Right cardiac atrium (tissue), 5 donors: ENCODE measurements at regions not wholly inside any gene's neighbourhood (a gene's known extent, or its start where the extent isn't known, plus 50 kb on each side); places are given as distances from the start of the nearest gene placed in this dataset.

Source experiments
- ATAC-seq, 2 donors: fragments of 200-7000 bp; cut with Tn5 transposase; one replicate each; pipeline versions ENCODE4 v1.8.0 to v1.9.1; 2020; ENCODE audit warnings: moderate library complexity in 2 of 2, mild to moderate bottlenecking in 1 of 2
- DNase-seq, 3 donors: peaks; one replicate each; pipeline ENCODE4 v3.0.0-alpha.2; 2020
- H3K27ac ChIP-seq: one replicate; pipeline ENCODE4 v1.5.1; 2013; ENCODE audit warnings: mild to moderate bottlenecking, low read length, control low read depth, moderate library complexity
- H3K27me3 ChIP-seq: one replicate; pipeline ENCODE4 v1.6.1; 2013; ENCODE audit not compliant: control insufficient read depth, insufficient read depth
- H3K4me1 ChIP-seq: one replicate; pipeline ENCODE4 v1.6.1; 2013; ENCODE audit warnings: low read length; ENCODE audit not compliant: control insufficient read depth, insufficient read depth
- H3K4me3 ChIP-seq: one replicate; pipeline ENCODE4 v1.5.1; 2013; ENCODE audit warnings: low read length, control low read depth
- H3K9me3 ChIP-seq: one replicate; pipeline ENCODE4 v1.6.1; 2013; ENCODE audit warnings: low read length; ENCODE audit not compliant: control insufficient read depth
- WGBS: extraction: QIAGEN DNeasy Blood & Tissue Kit; methylation state at CpG from one replicate; pipeline ENCODE4 v1.1.7; 2013; 5-methylcytosine and 5-hydroxymethylcytosine counted together
- intact Hi-C, 4 donors: fragments of 100-400 bp; cut with DNase I; formaldehyde crosslinking; loops; one replicate each; pipeline versions ENCODE4 v1.11.0 to v1.14.0; 2022 to 2023
- donor health status: healthy with polysubstance abuse.
- donor health status: DM: no; HTN: yes; CAD: no.
- donor health status: DM: no; HTN: no; CAD: no.
- donor health status: DM: no; HTN: yes; CAD: no; lungs with severe emphysema.
- donor health status: DM: yes; HTN: yes; CAD: no.

DNA sequence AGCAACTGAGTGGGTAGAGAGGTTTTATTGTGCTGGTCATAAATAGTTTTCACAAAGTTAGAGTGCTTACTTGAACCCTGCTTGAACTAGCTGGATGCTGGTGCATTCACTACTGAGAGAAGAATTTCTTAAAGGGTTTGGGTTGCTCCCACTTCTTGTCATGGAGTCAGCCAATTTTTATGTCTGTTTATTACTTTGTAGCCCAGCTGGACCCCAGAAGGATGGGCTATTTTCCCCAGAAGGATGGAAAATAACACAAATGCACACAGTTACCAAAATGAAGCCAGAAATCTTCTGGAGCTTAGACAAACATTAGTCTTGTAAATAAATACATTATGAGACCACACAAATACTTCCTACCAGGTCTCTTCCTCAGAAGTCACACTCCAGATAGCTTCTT lies 480.8 kb upstream of the TNC start:
- ATAC-seq (no peak), DNase-seq (no peak)
- Histone ChIP-seq H3K27ac (no peak overlapping the region), H3K4me3 (no peak overlapping the region), H3K4me1 (no peaks in the 10 kb centered on the region), H3K9me3 (no peaks in the 10 kb centered on the region), H3K27me3 (no peaks in the 10 kb centered on the region)
- intact Hi-C loops, result loop anchor here (10.0 kb wide), 3 partner anchors 976 to 1056 kb away; no protein-coding TSS in a partner anchor

DNA sequence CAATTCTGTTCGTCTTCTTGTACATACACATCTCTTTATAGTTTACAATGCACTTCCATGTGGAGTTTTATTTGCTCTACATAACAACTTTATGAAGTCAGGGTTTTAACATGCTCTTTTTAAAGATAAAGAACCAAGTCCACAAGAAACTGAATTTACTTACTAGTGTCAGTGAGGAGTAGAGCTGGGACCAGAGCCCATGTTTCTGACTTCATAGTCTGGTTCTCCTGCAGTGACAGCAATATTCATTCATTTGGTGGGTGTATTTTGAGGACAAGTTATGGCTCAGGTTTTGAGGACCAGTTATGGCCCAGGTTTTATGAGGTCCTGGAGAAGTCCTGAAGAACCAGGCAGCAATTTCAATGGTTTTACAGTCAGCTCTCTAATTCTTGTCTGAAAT lies 481.9 kb upstream of the TNC start:
- intact Hi-C loops, result loop anchor here (10.0 kb wide), 3 partner anchors 975 to 1055 kb away; no protein-coding TSS in a partner anchor
- 72% methylated on average over 1 of the region's 1 CpG for WGBS
- DNase-seq, result no peak
- no peak overlapping the region for H3K4me3 ChIP-seq
- no peaks in the 10 kb centered on the region for H3K27me3 ChIP-seq
- H3K9me3 ChIP-seq, result no peaks in the 10 kb centered on the region
- no peaks in the 10 kb centered on the region for H3K4me1 ChIP-seq
- ATAC-seq, result no peak
- no peak overlapping the region for H3K27ac ChIP-seq

- intact Hi-C loops, result no loop called here
- WGBS, result 79% methylated on average over 3 of the region's 3 CpGs
- Histone ChIP-seq H3K4me1 (no peaks in the 10 kb centered on the region), H3K27me3 (no peaks in the 10 kb centered on the region), H3K4me3 (no peak overlapping the region), H3K9me3 (no peaks in the 10 kb centered on the region), H3K27ac (no peak overlapping the region)
- no peak for DNase-seq
- ATAC-seq, result no peak
Measured at GRCh38 chr9:115601434-115601833, 483.5 kb upstream of the TNC start.

GRCh38 chr9:115604831-115605483 lies 487.0 kb upstream of the TNC start:
- intact Hi-C loops, result no loop called here
- WGBS, result 52% methylated on average over 2 of the region's 2 CpGs
- Histone ChIP-seq H3K4me3 (no peak overlapping the region), H3K9me3 (no peaks in the 10 kb centered on the region), H3K27ac (no peak overlapping the region), H3K27me3 (no peaks in the 10 kb centered on the region), H3K4me1 (no peaks in the 10 kb centered on the region)
- DNase-seq (peak in 1 of 3 donors; percentile 23), ATAC-seq (peak; percentile 49 to 52)

- H3K4me3 ChIP-seq, result no peak overlapping the region
- no peaks in the 10 kb centered on the region for H3K9me3 ChIP-seq
- DNase-seq (no peak), ATAC-seq (no peak)
- no peak overlapping the region for H3K27ac ChIP-seq
- no peaks in the 10 kb centered on the region for H3K27me3 ChIP-seq
- no peaks in the 10 kb centered on the region for H3K4me1 ChIP-seq
- intact Hi-C loops, result no loop called here
Measured at GRCh38 chr9:115606838-115607237, 488.9 kb upstream of the TNC start.

GRCh38 chr9:115614326-115614999 lies 496.5 kb upstream of the TNC start:
- no peaks in the 10 kb centered on the region for H3K9me3 ChIP-seq
- no peak overlapping the region for H3K4me3 ChIP-seq
- 81% methylated on average over 4 of the region's 4 CpGs for WGBS
- no peak for ATAC-seq
- H3K4me1 ChIP-seq, result no peaks in the 10 kb centered on the region
- no peak for DNase-seq
- H3K27ac ChIP-seq, result no peak overlapping the region
- intact Hi-C loops, result no loop called here
- no peaks in the 10 kb centered on the region for H3K27me3 ChIP-seq

DNA sequence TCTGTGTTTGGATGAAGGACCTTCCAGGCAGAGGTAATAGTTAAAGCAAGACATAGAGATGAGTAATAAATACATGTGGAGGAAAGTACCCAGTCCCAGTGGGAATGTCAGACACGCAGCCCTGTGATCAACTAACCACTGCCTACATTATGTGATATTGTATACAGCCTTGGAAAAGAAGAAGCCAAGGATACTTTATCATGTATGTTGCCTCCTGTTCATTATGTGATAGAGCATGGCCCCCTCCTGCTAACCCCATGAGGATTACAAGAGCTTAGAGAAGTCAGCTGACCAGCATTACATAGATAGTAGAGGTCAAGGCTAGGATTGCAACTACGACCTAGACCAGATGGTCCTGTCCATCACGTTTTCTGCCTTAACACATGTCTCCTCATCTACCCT lies 497.0 kb upstream of the TNC start:
- no peak for DNase-seq
- Histone ChIP-seq H3K4me3 (no peak overlapping the region), H3K27ac (no peak overlapping the region), H3K27me3 (no peaks in the 10 kb centered on the region), H3K4me1 (no peaks in the 10 kb centered on the region), H3K9me3 (no peaks in the 10 kb centered on the region)
- no peak for ATAC-seq
- intact Hi-C loops, result no loop called here
- WGBS, result 51% methylated on average over 3 of the region's 3 CpGs

GRCh38 chr9:115615821-115616665 lies 498.1 kb upstream of the TNC start:
- no peak for DNase-seq
- Histone ChIP-seq H3K27me3 (no peaks in the 10 kb centered on the region), H3K9me3 (no peaks in the 10 kb centered on the region), H3K27ac (no peak overlapping the region), H3K4me1 (no peaks in the 10 kb centered on the region), H3K4me3 (no peak overlapping the region)
- WGBS, result 52% methylated on average over 4 of the region's 4 CpGs
- intact Hi-C loops, result no loop called here
- no peak for ATAC-seq

GRCh38 chr9:115616666-115617239 lies 498.8 kb upstream of the TNC start:
- H3K9me3 ChIP-seq, result no peaks in the 10 kb centered on the region
- H3K27me3 ChIP-seq, result no peaks in the 10 kb centered on the region
- ATAC-seq (no peak), DNase-seq (no peak)
- WGBS, result 95% methylated on average over 2 of the region's 2 CpGs
- no peaks in the 10 kb centered on the region for H3K4me1 ChIP-seq
- intact Hi-C loops, result no loop called here
- H3K27ac ChIP-seq, result no peak overlapping the region
- no peak overlapping the region for H3K4me3 ChIP-seq

GRCh38 chr9:115625251-115625650 lies 507.3 kb upstream of the TNC start:
- Histone ChIP-seq H3K27me3 (no peaks in the 10 kb centered on the region), H3K4me3 (no peak overlapping the region), H3K27ac (no peak overlapping the region), H3K9me3 (no peaks in the 10 kb centered on the region), H3K4me1 (no peaks in the 10 kb centered on the region)
- no peak for DNase-seq
- ATAC-seq, result no peak
- intact Hi-C loops, result no loop called here

- no peak for DNase-seq
- ATAC-seq, result no peak
- H3K4me3 ChIP-seq, result no peak overlapping the region
- intact Hi-C loops, result no loop called here
- H3K9me3 ChIP-seq, result no peaks in the 10 kb centered on the region
- H3K4me1 ChIP-seq, result no peaks in the 10 kb centered on the region
- no peaks in the 10 kb centered on the region for H3K27me3 ChIP-seq
- H3K27ac ChIP-seq, result no peak overlapping the region
- WGBS, result 89% methylated on average over 5 of the region's 5 CpGs
Measured at GRCh38 chr9:115625954-115626353, 508.0 kb upstream of the TNC start.
